ENCODE measurements at regions not wholly inside any gene's neighbourhood (a gene's known extent, or its start where the extent isn't known, plus 50 kb on each side); places are given as distances from the start of the nearest gene placed in this dataset.
"Not testable (repeated sequence)": the region's sequence is repeated elsewhere in the genome, so short reads cannot be mapped to it uniquely, and the experiment has no call there.

DNA sequence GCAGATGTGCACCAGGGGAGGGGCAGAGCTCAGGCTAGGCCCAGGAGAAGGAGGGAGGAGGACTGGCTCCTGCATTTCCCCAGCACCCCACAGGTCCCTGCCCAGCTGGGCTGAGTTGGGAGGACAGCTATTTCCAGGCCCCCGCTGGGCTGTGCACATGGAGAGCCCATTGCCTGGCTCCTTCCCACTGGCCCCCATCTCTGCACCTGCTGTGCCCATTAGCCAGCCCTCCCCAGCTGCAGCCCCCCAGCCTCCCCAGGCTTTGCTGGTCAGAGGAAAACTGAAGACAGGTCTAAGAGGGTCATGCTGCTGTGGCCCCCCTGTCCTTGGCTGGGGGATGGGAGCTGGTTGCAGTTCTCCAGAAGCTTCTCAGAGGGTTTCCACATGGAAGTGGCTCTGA lies 81.8 kb upstream of the SHANK2 start:
- DNase-seq (ENCODE audit: extremely low read depth in 1 of 2, low read depth in 1 of 2) = no peak

- no peak for DNase-seq (ENCODE audit: extremely low read depth in 1 of 2, low read depth in 1 of 2)
These were observed 81.1 kb upstream of the SHANK2 start for GRCh38 chr11:71333473-71333872.

DNA sequence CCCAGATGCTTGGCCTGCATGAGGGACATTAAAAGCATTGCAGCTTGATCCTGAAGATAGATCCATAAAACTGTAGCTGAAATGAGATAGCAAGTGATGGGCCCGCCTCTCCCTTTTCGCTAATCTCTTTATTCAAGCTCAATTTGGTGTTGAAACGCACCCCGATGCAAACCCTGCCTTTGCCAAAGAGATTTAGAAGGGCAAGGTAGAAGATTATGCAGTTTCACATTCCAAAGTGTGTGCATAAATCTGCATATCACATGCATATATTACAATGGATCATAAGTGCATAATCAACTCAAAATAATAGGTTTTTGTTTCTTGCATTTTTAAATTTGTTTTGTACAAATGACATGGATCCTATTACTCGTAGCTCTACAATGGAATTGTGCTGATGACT lies 80.1 kb upstream of the SHANK2 start:
- DNase-seq (ENCODE audit: extremely low read depth in 1 of 2, low read depth in 1 of 2) = no peak

DNA sequence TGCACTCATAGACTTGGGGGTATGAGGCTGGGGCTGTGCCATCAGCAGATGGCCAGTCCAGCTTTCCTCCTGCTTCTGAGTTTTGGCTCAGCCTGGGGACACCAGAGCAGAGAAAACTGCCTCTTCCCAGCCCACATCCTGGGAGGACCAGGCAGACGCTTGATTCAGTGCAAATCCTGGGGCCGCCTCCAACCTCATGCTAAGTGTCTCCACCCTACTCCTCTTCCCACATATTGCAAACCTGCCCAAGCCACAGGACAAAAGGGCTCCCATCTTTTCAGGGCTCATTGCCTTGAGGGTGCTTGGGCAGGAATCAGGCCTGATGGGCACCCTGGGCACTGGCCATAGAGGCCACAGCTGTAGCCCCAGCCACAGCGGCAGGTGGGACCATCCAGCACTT lies 79.7 kb upstream of the SHANK2 start:
- no peak for DNase-seq (ENCODE audit: extremely low read depth in 1 of 2, low read depth in 1 of 2)

GRCh38 chr11:71331631-71332030 lies 79.3 kb upstream of the SHANK2 start:
- no peak for DNase-seq (ENCODE audit: extremely low read depth in 1 of 2, low read depth in 1 of 2)

GRCh38 chr11:71330996-71331395 lies 78.6 kb upstream of the SHANK2 start:
- DNase-seq (ENCODE audit: extremely low read depth in 1 of 2, low read depth in 1 of 2) = no peak

GRCh38 chr11:71330349-71330748 lies 78.0 kb upstream of the SHANK2 start:
- DNase-seq (ENCODE audit: extremely low read depth in 1 of 2, low read depth in 1 of 2) = no peak

- DNase-seq (ENCODE audit: extremely low read depth in 1 of 2, low read depth in 1 of 2) = no peak
These were observed 77.4 kb upstream of the SHANK2 start for GRCh38 chr11:71329786-71330185.

GRCh38 chr11:71329165-71329510 lies 76.8 kb upstream of the SHANK2 start:
- DNase-seq (ENCODE audit: extremely low read depth in 1 of 2, low read depth in 1 of 2) = no peak

- no peak for DNase-seq (ENCODE audit: extremely low read depth in 1 of 2, low read depth in 1 of 2)
These were observed 75.0 kb upstream of the SHANK2 start for GRCh38 chr11:71327156-71328085.

GRCh38 chr11:71326328-71326940 lies 74.1 kb upstream of the SHANK2 start:
- DNase-seq (ENCODE audit: extremely low read depth in 1 of 2, low read depth in 1 of 2) = no peak

DNA sequence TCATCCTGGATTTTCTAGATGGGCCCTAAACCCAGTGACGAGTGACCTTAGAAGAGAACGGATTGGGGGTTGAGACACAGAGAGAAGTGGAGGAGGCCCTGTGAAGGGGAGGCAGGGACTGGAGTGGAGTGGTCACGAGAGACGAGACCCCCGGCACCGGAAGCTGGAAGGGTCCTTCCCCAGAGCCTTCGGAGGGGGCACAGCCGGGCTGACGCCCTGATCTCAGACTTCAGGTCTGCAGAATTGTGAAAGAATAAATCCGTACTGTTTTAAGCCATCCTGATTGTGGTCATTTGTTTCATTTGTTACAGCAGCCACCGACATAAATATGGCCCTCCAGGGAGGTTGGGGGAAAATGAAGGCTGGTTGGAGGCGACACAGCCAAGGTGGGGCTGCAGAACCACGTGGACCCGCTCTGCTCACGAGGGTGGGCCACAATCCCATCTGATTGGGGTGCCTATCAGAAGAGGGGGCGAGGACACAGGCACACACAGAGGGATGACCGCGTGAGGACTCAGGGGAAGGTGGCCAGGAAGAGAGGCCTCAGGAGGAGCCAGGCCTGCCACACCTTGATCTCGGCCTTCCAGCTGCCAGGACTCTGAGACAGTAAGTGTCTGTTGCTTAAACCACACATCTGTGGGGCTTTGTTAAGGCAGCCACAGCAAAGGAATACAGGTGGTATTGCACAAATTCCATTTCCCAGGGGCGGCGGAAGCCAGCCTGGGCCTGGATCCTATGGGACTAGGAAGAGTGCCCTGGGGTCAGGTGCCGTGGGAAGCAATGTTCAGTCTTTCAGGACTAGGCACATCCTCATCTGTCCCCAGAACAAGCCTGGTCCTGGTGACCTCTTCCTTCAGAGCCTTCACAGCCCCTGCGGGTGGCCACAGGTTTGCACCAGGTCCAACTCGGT lies 73.3 kb upstream of the SHANK2 start:
- DNase-seq (ENCODE audit: extremely low read depth in 1 of 2, low read depth in 1 of 2) = no peak

DNA sequence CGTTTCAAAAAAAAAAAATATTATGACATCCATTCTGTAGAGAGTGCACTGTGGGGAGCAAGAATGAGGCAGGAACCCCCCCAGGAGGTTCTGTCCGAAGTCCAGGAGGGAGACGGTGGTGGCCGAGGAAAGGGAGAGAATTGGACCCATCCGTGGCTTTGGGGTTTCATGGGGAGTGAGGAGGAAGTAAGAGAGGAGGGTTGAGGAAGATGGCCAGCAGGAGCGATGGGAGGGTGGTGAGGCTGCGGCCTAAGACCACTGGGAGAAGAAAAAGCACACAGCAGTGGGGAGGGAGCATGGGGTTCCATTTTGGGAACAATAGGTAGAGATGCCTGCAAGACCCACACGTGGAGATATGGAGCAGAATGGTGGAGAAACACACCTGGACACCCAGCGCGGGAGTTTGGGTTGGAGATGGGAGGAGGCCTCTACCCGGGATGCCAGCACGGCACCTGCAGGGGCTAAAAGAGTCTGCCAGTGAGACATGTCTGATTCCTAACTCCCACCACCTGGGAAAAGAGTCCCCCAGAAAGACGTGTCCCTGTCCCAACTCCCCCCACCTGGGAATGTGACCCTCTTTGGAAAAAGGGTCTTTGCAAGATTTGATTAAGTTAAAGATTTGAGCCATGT lies 72.5 kb upstream of the SHANK2 start:
- DNase-seq (ENCODE audit: extremely low read depth in 1 of 2, low read depth in 1 of 2) = no peak

DNA sequence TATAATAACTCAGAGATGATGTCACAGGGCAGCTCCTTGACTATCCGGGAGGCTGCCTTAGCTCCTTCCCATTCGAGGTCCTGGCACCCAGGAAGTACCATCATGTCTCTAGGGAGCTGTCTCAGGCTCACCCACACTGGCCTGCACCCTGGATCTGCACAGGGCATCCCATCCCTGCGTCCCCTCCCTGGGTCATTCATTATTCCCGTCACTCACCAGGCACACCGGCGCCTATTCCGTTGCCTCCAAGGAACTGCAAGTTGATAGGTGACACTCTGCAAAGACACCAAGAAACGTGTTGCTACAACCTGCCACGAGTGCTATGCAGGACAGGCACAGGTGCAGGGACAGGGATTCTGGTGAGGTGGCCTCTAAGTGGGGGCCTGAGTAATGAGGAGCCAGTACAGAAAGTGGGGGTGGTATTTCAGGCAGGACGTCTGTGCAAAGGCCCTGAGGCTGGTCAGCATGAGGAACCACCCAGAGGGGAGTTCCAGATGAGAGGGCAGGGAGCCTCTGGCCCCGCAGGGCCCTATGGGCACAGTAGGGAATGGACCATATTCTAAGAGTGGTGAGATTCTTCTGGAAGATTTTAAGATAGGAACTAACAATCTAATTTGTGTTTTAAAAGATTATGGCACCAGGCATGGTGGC lies 71.6 kb upstream of the SHANK2 start:
- no peak for DNase-seq (ENCODE audit: extremely low read depth in 1 of 2, low read depth in 1 of 2)

GRCh38 chr11:71322861-71323582 lies 70.6 kb upstream of the SHANK2 start:
- DNase-seq (ENCODE audit: extremely low read depth in 1 of 2, low read depth in 1 of 2) = no peak

GRCh38 chr11:71322192-71322735 lies 69.9 kb upstream of the SHANK2 start:
- DNase-seq (ENCODE audit: extremely low read depth in 1 of 2, low read depth in 1 of 2) = no peak

GRCh38 chr11:71321433-71322191 lies 69.2 kb upstream of the SHANK2 start:
- no peak for DNase-seq (ENCODE audit: extremely low read depth in 1 of 2, low read depth in 1 of 2)

DNA sequence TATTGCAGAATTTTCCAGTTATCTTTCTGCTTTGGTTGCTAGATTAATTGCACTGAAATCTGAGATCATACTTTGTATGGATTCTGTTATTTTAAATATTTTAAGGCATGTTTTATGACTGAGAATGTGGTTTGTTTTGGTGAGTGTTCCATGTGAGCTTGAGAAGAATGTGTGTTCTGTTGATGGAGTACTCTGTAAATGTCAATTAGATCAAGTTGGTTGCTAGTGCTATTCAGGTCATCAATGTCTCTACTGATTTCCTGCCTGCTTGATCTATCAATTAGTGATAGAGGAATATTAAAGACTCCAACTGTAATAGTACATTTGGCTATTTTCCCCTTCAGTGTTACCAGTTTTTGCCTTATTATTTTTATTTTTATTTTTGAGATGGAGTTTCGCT lies 64.3 kb upstream of the SHANK2 start:
- DNase-seq (ENCODE audit: extremely low read depth in 1 of 2, low read depth in 1 of 2) = no peak

- not testable (repeated sequence) for DNase-seq (ENCODE audit: extremely low read depth in 1 of 2, low read depth in 1 of 2)
These were observed 60.2 kb upstream of the SHANK2 start for GRCh38 chr11:71312616-71313015.
